ENCODE measurements at regions not wholly inside any gene's neighbourhood (a gene's known extent, or its start where the extent isn't known, plus 50 kb on each side); places are given as distances from the start of the nearest gene placed in this dataset.

DNA sequence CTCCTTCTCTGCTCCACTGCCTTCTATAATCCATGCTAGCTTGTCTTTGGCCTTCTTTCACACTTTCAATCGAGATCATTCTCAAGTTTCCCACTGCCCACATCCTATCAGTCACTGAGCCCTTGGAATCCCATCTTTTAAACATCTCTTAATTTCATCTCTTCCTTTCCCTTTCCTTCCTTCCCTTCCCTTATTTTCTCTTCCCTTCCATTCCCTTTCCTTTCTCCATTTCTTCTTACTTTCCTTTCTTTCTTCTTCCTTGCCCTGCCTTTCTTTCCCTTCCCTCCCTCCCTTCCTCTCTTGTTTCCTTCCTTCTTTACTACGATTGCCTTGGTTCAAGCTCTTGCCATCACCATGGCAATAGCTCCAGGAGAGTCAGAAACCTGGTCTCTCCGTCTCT, 183.8 kb downstream of the EMP1 start:
- no peak overlapping the region for H3K4me3 ChIP-seq (replicated peaks; ENCODE audit: low read depth, low read length)
- no peak for DNase-seq (ENCODE audit: low read depth)
- TF ChIP-seq, protein P1, sequence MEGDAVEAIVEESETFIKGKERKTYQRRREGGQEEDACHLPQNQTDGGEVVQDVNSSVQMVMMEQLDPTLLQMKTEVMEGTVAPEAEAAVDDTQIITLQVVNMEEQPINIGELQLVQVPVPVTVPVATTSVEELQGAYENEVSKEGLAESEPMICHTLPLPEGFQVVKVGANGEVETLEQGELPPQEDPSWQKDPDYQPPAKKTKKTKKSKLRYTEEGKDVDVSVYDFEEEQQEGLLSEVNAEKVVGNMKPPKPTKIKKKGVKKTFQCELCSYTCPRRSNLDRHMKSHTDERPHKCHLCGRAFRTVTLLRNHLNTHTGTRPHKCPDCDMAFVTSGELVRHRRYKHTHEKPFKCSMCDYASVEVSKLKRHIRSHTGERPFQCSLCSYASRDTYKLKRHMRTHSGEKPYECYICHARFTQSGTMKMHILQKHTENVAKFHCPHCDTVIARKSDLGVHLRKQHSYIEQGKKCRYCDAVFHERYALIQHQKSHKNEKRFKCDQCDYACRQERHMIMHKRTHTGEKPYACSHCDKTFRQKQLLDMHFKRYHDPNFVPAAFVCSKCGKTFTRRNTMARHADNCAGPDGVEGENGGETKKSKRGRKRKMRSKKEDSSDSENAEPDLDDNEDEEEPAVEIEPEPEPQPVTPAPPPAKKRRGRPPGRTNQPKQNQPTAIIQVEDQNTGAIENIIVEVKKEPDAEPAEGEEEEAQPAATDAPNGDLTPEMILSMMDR (IDR thresholded peaks at IDR 0.05; ENCODE audit: low read length, missing control alignments), result no peak

GRCh38 chr12:13379531-13380188, 183.1 kb downstream of the EMP1 start:
- DNase-seq (ENCODE audit: low read depth), result no peak
- no peak overlapping the region for H3K4me3 ChIP-seq (replicated peaks; ENCODE audit: low read depth, low read length)
- TF ChIP-seq, protein P1 (IDR thresholded peaks at IDR 0.05; ENCODE audit: low read length, missing control alignments), result no peak

- no peak overlapping the region for H3K4me3 ChIP-seq (replicated peaks; ENCODE audit: low read depth, low read length)
- TF ChIP-seq, protein P1 (IDR thresholded peaks at IDR 0.05; ENCODE audit: low read length, missing control alignments), result no peak
- no peak for DNase-seq (ENCODE audit: low read depth)
Measured at GRCh38 chr12:13377698-13378097, 181.2 kb downstream of the EMP1 start.

DNA sequence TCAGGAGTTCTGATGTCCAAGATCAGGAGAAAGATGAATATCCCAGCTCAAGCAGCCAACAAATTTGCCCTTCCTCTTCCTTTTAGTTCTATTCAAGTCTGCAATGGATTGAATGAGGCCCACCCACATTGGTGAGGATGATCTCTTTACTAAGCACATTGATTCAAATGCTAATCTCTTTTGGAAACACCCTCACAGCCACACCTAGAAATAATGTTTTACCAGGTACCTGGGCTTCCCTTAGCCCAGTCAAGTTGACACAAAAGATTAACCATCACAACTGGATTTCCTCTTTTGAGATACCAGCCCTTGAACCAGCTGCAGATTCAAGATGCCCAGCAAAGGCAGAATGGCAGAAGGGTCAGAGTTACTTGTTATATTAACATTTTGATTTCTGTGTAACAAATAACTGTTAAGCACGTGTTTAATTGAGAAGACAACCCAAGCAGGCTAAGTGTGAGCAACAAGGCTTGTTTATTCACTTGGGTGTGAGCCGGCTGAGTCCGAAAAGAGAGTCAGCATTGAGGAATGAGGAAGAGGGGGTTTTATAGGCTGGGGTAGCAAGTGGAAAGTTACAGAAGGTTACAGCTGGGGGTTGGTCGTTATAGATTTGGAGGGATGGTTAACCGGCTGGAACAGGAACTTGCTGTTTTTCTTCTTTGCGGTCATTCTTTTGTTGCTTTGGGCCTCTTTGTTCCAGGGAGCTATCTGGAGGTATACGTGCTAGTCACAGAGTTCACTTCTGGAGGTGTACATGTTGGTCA, 180.3 kb downstream of the EMP1 start:
- TF ChIP-seq, protein P1 (IDR thresholded peaks at IDR 0.05; ENCODE audit: low read length, missing control alignments), result no peak
- DNase-seq (ENCODE audit: low read depth), result no peak
- no peak overlapping the region for H3K4me3 ChIP-seq (replicated peaks; ENCODE audit: low read depth, low read length)

DNA sequence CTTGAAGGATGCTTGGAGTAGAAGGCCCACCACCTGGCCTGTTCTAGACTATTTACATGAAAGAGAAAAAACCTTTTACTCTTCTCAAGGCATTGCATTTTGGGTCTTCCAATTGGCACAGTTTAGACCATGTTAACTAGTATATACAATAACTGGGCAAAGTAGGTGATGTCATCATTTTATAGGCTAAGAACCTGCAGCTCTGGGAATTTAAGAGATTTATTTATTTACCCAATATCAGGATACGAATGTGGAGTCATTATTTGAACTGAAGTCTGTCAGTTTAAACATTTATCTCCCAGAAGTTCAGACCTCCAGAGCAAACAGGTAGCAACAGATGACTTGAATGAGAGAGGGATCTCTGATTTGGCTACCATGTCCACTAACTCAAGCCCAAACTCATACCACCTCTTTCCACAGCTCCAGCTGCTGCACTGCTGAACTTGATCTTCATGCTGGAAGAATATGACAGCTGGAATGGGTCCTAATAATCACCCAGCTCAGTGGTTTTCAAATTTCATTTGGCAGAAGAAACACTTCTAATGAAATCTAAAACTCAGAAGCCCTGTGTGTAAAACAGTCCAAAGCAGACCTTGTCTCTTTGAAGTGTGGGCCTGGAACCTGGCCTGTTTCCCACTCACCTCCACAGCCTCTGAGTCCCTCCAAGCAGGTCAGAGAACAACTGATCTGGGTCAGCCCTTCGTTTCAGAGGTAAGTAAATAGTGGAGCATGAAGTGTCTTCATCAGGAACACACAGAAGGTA, 179.2 kb downstream of the EMP1 start:
- no peak overlapping the region for H3K4me3 ChIP-seq (replicated peaks; ENCODE audit: low read depth, low read length)
- no peak for DNase-seq (ENCODE audit: low read depth)
- TF ChIP-seq, protein P1 (IDR thresholded peaks at IDR 0.05; ENCODE audit: low read length, missing control alignments), result no peak

DNA sequence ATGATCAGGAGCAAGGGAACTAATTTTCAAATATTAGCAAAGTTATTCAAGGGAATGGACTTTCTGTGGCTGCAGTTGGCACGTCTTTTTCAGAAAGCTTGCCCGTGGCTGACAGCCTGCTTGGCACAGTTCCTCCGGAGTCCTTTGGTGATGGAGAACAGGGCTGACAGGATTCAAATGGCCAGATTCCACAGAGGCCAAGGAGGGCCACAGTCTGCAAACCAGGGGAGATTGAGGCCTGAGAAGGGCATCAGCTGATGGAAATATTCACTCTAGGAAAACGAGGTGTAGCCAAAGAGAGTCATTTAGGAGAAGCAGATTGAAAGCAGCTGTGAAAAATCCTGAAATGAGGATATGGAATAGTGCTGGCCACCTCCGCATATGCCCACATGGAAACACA, 178.3 kb downstream of the EMP1 start:
- TF ChIP-seq, protein P1 (IDR thresholded peaks at IDR 0.05; ENCODE audit: low read length, missing control alignments), result no peak
- H3K4me3 ChIP-seq (replicated peaks; ENCODE audit: low read depth, low read length), result no peak overlapping the region
- DNase-seq (ENCODE audit: low read depth), result no peak
